ENCODE measurements at regions not wholly inside any gene's neighbourhood (a gene's known extent, or its start where the extent isn't known, plus 50 kb on each side); places are given as distances from the start of the nearest gene placed in this dataset.

DNA sequence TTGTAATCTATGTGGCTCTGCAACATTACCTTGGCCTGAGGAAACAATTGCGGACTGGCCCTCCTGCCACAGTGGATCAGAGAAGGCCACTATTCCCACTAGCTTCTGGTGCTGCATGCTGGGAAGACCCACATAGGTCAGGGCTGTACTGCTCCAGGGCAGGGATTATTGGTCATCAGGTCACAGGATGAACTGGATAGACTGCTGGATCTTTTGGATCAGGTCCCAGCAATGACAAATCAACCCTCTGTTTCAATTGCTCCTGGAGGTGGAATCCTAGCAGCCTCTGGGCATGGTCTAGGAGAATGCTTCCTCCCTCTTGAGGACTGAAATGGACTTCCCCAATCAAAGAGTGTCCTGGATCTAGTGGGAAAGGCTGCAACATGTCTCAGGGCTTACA lies 66.7 kb upstream of the PHF24 start:
- Histone ChIP-seq H3K18ac (ENCODE audit: insufficient read length, low read depth, low read length) (no peak overlapping the region), H4K91ac (ENCODE audit: insufficient read length, low read depth, low read length) (no peak overlapping the region), H3K4me2 (ENCODE audit: insufficient read depth, insufficient read length, low read length) (no peak overlapping the region), H3K23ac (ENCODE audit: insufficient read length, low read depth, low read length) (no peak overlapping the region), H3K56ac (ENCODE audit: insufficient read length, low read depth, low read length) (no peak overlapping the region), H3K9ac (ENCODE audit: extremely low read depth, insufficient read length, low read length) (no peak overlapping the region), H2BK12ac (ENCODE audit: insufficient read length, low read depth, low read length) (no peak overlapping the region), H2BK120ac (ENCODE audit: low read depth, low read length, poor library complexity, severe bottlenecking) (no peak overlapping the region), H3K79me2 (ENCODE audit: insufficient read depth, low read length) (no peaks in the 10 kb centered on the region), H3K4ac (ENCODE audit: low read depth, low read length) (no peak overlapping the region), H3T11ph (ENCODE audit: low read length) (no peak overlapping the region), H3K79me1 (ENCODE audit: insufficient read depth, low read depth, low read length, poor library complexity, severe bottlenecking) (no peaks in the 10 kb centered on the region), H3K4me1 (ENCODE audit: insufficient read depth, low read length) (no peaks in the 10 kb centered on the region), H2AFZ (ENCODE audit: low read length) (no peak overlapping the region), H2BK5ac (ENCODE audit: insufficient read length, low read length) (no peak overlapping the region), H2BK20ac (ENCODE audit: low read depth, low read length, poor library complexity, severe bottlenecking) (no peak overlapping the region), H3K27ac (ENCODE audit: insufficient read length, low read depth, low read length) (no peak overlapping the region), H4K20me1 (ENCODE audit: control insufficient read depth, insufficient read depth, insufficient read length) (no peaks in the 10 kb centered on the region), H2BK15ac (ENCODE audit: low read depth, low read length) (no peak overlapping the region), H3K14ac (ENCODE audit: insufficient read depth, low read length) (no peak overlapping the region), H3K9me3 (ENCODE audit: control insufficient read depth, low read depth, low read length) (no peaks in the 10 kb centered on the region), H3K23me2 (ENCODE audit: insufficient read length, low read depth, low read length, poor library complexity, severe bottlenecking) (no peaks in the 10 kb centered on the region), H4K8ac (replicated peaks; ENCODE audit: insufficient read length, low read depth, low read length) (no peak overlapping the region), H2AK5ac (ENCODE audit: insufficient read length, low read length) (no peak overlapping the region), H3K27me3 (ENCODE audit: insufficient read depth, low read length) (no peaks in the 10 kb centered on the region), H4K5ac (ENCODE audit: insufficient read length, low read depth, low read length) (no peak overlapping the region)
- no peak for DNase-seq
- TF ChIP-seq, protein P1, sequence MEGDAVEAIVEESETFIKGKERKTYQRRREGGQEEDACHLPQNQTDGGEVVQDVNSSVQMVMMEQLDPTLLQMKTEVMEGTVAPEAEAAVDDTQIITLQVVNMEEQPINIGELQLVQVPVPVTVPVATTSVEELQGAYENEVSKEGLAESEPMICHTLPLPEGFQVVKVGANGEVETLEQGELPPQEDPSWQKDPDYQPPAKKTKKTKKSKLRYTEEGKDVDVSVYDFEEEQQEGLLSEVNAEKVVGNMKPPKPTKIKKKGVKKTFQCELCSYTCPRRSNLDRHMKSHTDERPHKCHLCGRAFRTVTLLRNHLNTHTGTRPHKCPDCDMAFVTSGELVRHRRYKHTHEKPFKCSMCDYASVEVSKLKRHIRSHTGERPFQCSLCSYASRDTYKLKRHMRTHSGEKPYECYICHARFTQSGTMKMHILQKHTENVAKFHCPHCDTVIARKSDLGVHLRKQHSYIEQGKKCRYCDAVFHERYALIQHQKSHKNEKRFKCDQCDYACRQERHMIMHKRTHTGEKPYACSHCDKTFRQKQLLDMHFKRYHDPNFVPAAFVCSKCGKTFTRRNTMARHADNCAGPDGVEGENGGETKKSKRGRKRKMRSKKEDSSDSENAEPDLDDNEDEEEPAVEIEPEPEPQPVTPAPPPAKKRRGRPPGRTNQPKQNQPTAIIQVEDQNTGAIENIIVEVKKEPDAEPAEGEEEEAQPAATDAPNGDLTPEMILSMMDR (conservative IDR thresholded peaks at IDR 0.05): no peak
- no CpG with 5 or more reads among the region's 1 CpG for WGBS (ENCODE audit: extremely low coverage, insufficient read length, low lambda C conversion rate)
- Mint-ChIP-seq H3K4me1 (no peaks in the 10 kb centered on the region), H3K27me3 (ENCODE audit: low read depth) (peaks cover 36% of the 10 kb centered on the region), H3K36me3 (ENCODE audit: insufficient read depth in 1 of 3, low read depth in 3 of 3) (no peaks in the 10 kb centered on the region), H3K4me3 (no peak overlapping the region), H3K9me3 (no peaks in the 10 kb centered on the region), H3K27ac (no peak overlapping the region)

All from H9 (cell line).